Activated CD4-positive, CD25-positive, alpha-beta regulatory T cell treated with anti-CD3 and anti-CD28 coated beads, Interleukin-2, amount 50 U/mL, for 72 hours (primary cell): ENCODE measurements at regions not wholly inside any gene's neighbourhood (a gene's known extent, or its start where the extent isn't known, plus 50 kb on each side); places are given as distances from the start of the nearest gene placed in this dataset.

ENCODE experiments used
- DNase-seq: peaks from one replicate; pipeline ENCODE4 v3.0.0; 2021

- DNase-seq: no peak
Observed at GRCh38 chr16:59773330-59773729, 1039.2 kb upstream of the GOT2 start.

GRCh38 chr16:59759296-59759695, 1025.2 kb upstream of the GOT2 start:
- no peak for DNase-seq

GRCh38 chr16:59758848-59759247, 1024.7 kb upstream of the GOT2 start:
- DNase-seq: no peak

- no peak for DNase-seq
Observed at GRCh38 chr16:59754854-59755253, 1020.7 kb upstream of the GOT2 start.

- no peak for DNase-seq
Observed at GRCh38 chr16:59749662-59750336, 1015.7 kb upstream of the GOT2 start.

GRCh38 chr16:59748531-59748930, 1014.4 kb upstream of the GOT2 start:
- DNase-seq: no peak

- no peak for DNase-seq
Observed at GRCh38 chr16:59743504-59743903, 1009.4 kb upstream of the GOT2 start.

GRCh38 chr16:59740858-59741257, 1006.7 kb upstream of the GOT2 start:
- no peak for DNase-seq

- no peak for DNase-seq
Observed at GRCh38 chr16:59737274-59737673, 1003.2 kb upstream of the GOT2 start.

- DNase-seq: no peak
Observed at GRCh38 chr16:59733321-59733720, 999.2 kb upstream of the GOT2 start.

GRCh38 chr16:59729613-59730012, 995.5 kb upstream of the GOT2 start:
- DNase-seq: no peak

GRCh38 chr16:59719121-59719520, 985.0 kb upstream of the GOT2 start:
- DNase-seq: no peak

GRCh38 chr16:59707436-59708226, 973.5 kb upstream of the GOT2 start:
- DNase-seq: no peak

- no peak for DNase-seq
Observed at GRCh38 chr16:59701963-59702930, 968.1 kb upstream of the GOT2 start.

- no peak for DNase-seq
Observed at GRCh38 chr16:59699786-59700185, 965.7 kb upstream of the GOT2 start.

GRCh38 chr16:59698346-59699020, 964.4 kb upstream of the GOT2 start:
- DNase-seq: no peak

- DNase-seq: no peak
Observed at GRCh38 chr16:59697761-59698160, 963.6 kb upstream of the GOT2 start.

GRCh38 chr16:59697236-59697635, 963.1 kb upstream of the GOT2 start:
- DNase-seq: no peak

GRCh38 chr16:59696495-59696894, 962.4 kb upstream of the GOT2 start:
- DNase-seq: no peak

GRCh38 chr16:59690216-59690615, 956.1 kb upstream of the GOT2 start:
- DNase-seq: no peak

GRCh38 chr16:59688006-59688405, 953.9 kb upstream of the GOT2 start:
- no peak for DNase-seq

GRCh38 chr16:59686405-59686804, 952.3 kb upstream of the GOT2 start:
- no peak for DNase-seq

GRCh38 chr16:59684911-59685310, 950.8 kb upstream of the GOT2 start:
- no peak for DNase-seq
